Cardiac fibroblast (primary cell): ENCODE measurements at regions not wholly inside any gene's neighbourhood (a gene's known extent, or its start where the extent isn't known, plus 50 kb on each side); places are given as distances from the start of the nearest gene placed in this dataset.

Source experiments
- DNase-seq, 2 donors: peaks; one replicate each; pipeline versions ENCODE4 v3.0.0 to v3.0.0-alpha.2; 2010; ENCODE audit warnings: low read depth in 2 of 2
- H3K4me3 ChIP-seq, 2 donors: replicated peaks in 1 of 2; 1 replicate in 1 of 2; 2 replicates in 1 of 2; pipeline ENCODE4 v1.5.1; 2011; ENCODE audit warnings: low read depth in 2 of 2, low read length in 2 of 2, mild to moderate bottlenecking in 2 of 2, moderate library complexity in 1 of 2
- CTCF ChIP-seq: IDR thresholded peaks from one replicate; pipeline ENCODE4 v1.5.1; 2011; ENCODE audit warnings: low read depth, mild to moderate bottlenecking, low read length, inconsistent platforms

GRCh38 chr18:60267391-60268058, 105.0 kb downstream of the MC4R start:
- no peak for DNase-seq
- no peak for TF ChIP-seq CTCF
- H3K4me3 ChIP-seq: no peak overlapping the region

- TF ChIP-seq CTCF: no peak
- DNase-seq: no peak
- H3K4me3 ChIP-seq: no peak overlapping the region
Observed at GRCh38 chr18:60266558-60266957, 106.0 kb downstream of the MC4R start.

GRCh38 chr18:60259052-60259681, 113.4 kb downstream of the MC4R start:
- DNase-seq: peak; percentile 5 to 28
- no peak for TF ChIP-seq CTCF
- H3K4me3 ChIP-seq: no peak overlapping the region

GRCh38 chr18:60249388-60249787, 123.2 kb downstream of the MC4R start:
- no peak for DNase-seq
- no peak for TF ChIP-seq CTCF
- no peak overlapping the region for H3K4me3 ChIP-seq

GRCh38 chr18:60248336-60249330, 123.9 kb downstream of the MC4R start:
- DNase-seq: no peak
- H3K4me3 ChIP-seq: no peak overlapping the region
- TF ChIP-seq CTCF: no peak

- no peak for TF ChIP-seq CTCF
- no peak for DNase-seq
- H3K4me3 ChIP-seq: no peak overlapping the region
Observed at GRCh38 chr18:60247103-60247502, 125.5 kb downstream of the MC4R start.
